Endodermal cell (in vitro differentiated cells): ENCODE measurements at regions not wholly inside any gene's neighbourhood (a gene's known extent, or its start where the extent isn't known, plus 50 kb on each side); places are given as distances from the start of the nearest gene placed in this dataset.

Source experiments
- DNase-seq: peaks from one replicate; pipeline ENCODE4 v3.0.0-alpha.2; 2017
- H3K27ac ChIP-seq: 2 replicates; pipeline ENCODE4 v1.5.1; 2013; ENCODE audit warnings: mild to moderate bottlenecking, low read depth, low read length, moderate library complexity
- H3K27me3 ChIP-seq: 2 replicates; pipeline ENCODE4 v1.6.1; 2013; ENCODE audit warnings: mild to moderate bottlenecking, low read length, moderate library complexity; ENCODE audit not compliant: insufficient read depth, control insufficient read depth, poor library complexity, severe bottlenecking
- H3K36me3 ChIP-seq: 2 replicates; pipeline ENCODE4 v1.7.0; 2013; ENCODE audit warnings: mild to moderate bottlenecking, low read length, moderate library complexity; ENCODE audit not compliant: control insufficient read depth, insufficient read depth
- H3K4me1 ChIP-seq: one replicate; pipeline ENCODE4 v1.7.0; 2013; ENCODE audit warnings: low read length; ENCODE audit not compliant: control insufficient read depth, insufficient read depth
- H3K4me3 ChIP-seq: 2 replicates; pipeline ENCODE4 v1.5.1; 2013; ENCODE audit warnings: mild to moderate bottlenecking, low read length, moderate library complexity
- H3K9ac ChIP-seq: 2 replicates; pipeline ENCODE4 v1.6.1; 2013; ENCODE audit warnings: mild to moderate bottlenecking, low read length, moderate library complexity; ENCODE audit not compliant: poor library complexity, severe bottlenecking; ENCODE audit errors: extremely low read depth
- H3K9me3 ChIP-seq: 2 replicates; pipeline ENCODE4 v1.6.1; 2013; ENCODE audit warnings: mild to moderate bottlenecking, low read length, moderate library complexity; ENCODE audit not compliant: control insufficient read depth
- H3K27ac Mint-ChIP-seq: 2 replicates; pipeline ENCODE4 v1.8.0; 2020; ENCODE audit warnings: mixed read lengths
- H3K27me3 Mint-ChIP-seq: 2 replicates; pipeline ENCODE4 v1.8.0; 2021; ENCODE audit warnings: mild to moderate bottlenecking, mixed read lengths; ENCODE audit not compliant: insufficient read depth
- H3K36me3 Mint-ChIP-seq: 2 replicates; pipeline ENCODE4 v1.8.0; 2020; ENCODE audit warnings: low read depth, mixed read lengths
- H3K4me1 Mint-ChIP-seq: 2 replicates; pipeline ENCODE4 v1.8.0; 2020; ENCODE audit warnings: mixed read lengths
- H3K4me3 Mint-ChIP-seq: 2 replicates; pipeline ENCODE4 v1.8.0; 2020; ENCODE audit warnings: mild to moderate bottlenecking, moderate library complexity, mixed read lengths
- H3K9me3 Mint-ChIP-seq: 2 replicates; pipeline ENCODE4 v1.8.0; 2020; ENCODE audit warnings: mild to moderate bottlenecking, mixed read lengths
- CTCF ChIP-seq: fragments of 200-600 bp; sonication (generic); conservative IDR thresholded peaks from 2 replicates; pipeline ENCODE4 v1.5.0; 2021; ENCODE audit warnings: antibody characterized with exemption, mild to moderate bottlenecking
- WGBS, 2 experiments: methylation state at CpG; one replicate each; pipeline versions ENCODE4 v1.1.5 to v1.1.7; 2013; ENCODE audit warnings: missing lambda C conversion rate in 2 of 2, mixed read lengths in 1 of 2; ENCODE audit not compliant: insufficient coverage in 1 of 2, insufficient read length in 1 of 2; 5-methylcytosine and 5-hydroxymethylcytosine counted together

DNA sequence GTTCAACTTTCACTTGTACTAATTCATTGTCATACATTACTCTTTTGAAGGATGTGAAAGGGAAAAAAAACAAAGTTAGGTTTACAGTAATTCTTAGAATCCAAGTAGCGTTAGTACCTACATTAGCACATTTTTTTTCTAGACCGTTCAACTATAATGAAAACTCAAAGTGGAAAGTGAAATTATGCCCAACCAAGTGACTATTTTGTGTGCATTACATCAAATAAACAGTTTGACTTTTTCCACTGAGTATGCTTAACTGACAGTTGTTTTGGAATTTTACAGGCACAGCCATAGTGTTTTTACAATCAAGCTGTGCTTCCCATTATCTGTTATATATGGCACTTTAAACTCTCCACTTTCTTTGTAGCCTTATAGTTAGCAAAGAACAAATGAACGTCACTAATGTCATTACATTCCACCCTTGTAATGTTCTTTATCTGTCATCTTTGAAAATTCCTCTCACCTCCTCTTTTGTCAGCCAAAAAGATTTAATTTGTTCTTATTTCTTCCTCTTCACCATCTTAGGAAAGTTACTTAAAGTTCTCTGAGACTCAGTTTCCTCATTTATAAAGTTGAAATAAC is 142.3 kb upstream of the SOX2 start:
- no peaks in the 10 kb centered on the region for H3K36me3 Mint-ChIP-seq
- H3K27me3 ChIP-seq = peaks cover 8% of the 10 kb centered on the region
- WGBS, 2 experiments = 80 to 86% methylated on average over 3 of the region's 3 CpGs
- no peaks in the 10 kb centered on the region for H3K9me3 ChIP-seq
- H3K36me3 ChIP-seq = no peaks in the 10 kb centered on the region
- no peak overlapping the region for H3K4me3 ChIP-seq
- H3K9me3 Mint-ChIP-seq = no peaks in the 10 kb centered on the region
- H3K27me3 Mint-ChIP-seq = no peaks in the 10 kb centered on the region
- no peak overlapping the region for H3K27ac ChIP-seq
- H3K9ac ChIP-seq = no peak overlapping the region
- no peak for TF ChIP-seq CTCF
- H3K27ac Mint-ChIP-seq = no peak overlapping the region
- no peak overlapping the region for H3K4me3 Mint-ChIP-seq
- H3K4me1 Mint-ChIP-seq = peaks cover 6% of the 10 kb centered on the region
- no peaks in the 10 kb centered on the region for H3K4me1 ChIP-seq
- DNase-seq = no peak

GRCh38 chr3:181568693-181569092 is 143.0 kb upstream of the SOX2 start:
- Mint-ChIP-seq H3K4me3 (no peak overlapping the region), H3K27ac (no peak overlapping the region), H3K4me1 (peaks cover 6% of the 10 kb centered on the region), H3K9me3 (no peaks in the 10 kb centered on the region), H3K36me3 (no peaks in the 10 kb centered on the region), H3K27me3 (no peaks in the 10 kb centered on the region)
- Histone ChIP-seq H3K9ac (no peak overlapping the region), H3K4me3 (no peak overlapping the region), H3K27me3 (peaks cover 15% of the 10 kb centered on the region), H3K27ac (no peak overlapping the region), H3K9me3 (no peaks in the 10 kb centered on the region), H3K36me3 (no peaks in the 10 kb centered on the region), H3K4me1 (no peaks in the 10 kb centered on the region)
- DNase-seq = no peak
- WGBS, 2 experiments = 88% methylated on average over 3 of the region's 3 CpGs; no CpG with 5 or more reads in 1 of the 2 experiments
- no peak for TF ChIP-seq CTCF

DNA sequence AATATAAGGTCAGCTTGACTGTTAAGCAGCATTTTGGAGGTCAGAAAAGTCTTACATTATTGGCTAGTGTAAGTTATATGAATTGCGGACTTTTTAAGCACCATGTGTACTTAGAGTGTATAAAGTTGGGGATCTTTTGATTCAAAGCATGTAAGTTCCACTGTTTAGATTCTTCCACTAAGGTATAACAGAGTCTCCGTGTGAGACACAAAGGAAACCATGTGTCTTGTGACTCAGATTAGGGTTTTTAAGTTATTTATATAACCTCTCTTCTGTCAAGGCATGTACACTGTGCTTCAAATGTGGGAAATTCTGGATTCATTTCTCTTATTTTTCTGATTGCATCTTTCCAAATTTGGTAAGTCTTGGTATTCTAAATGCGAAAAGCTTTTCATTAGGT is 143.5 kb upstream of the SOX2 start:
- peaks cover 20% of the 10 kb centered on the region for H3K27me3 ChIP-seq
- Mint-ChIP-seq H3K9me3 (no peaks in the 10 kb centered on the region), H3K4me3 (no peak overlapping the region), H3K27me3 (peaks cover 2% of the 10 kb centered on the region), H3K36me3 (no peaks in the 10 kb centered on the region), H3K27ac (no peak overlapping the region), H3K4me1 (peaks cover 8% of the 10 kb centered on the region)
- H3K9ac ChIP-seq = no peak overlapping the region
- TF ChIP-seq CTCF = no peak
- no peaks in the 10 kb centered on the region for H3K36me3 ChIP-seq
- H3K4me3 ChIP-seq = no peak overlapping the region
- no peaks in the 10 kb centered on the region for H3K9me3 ChIP-seq
- no peak for DNase-seq
- 94 to 100% methylated on average over 1 to 2 of the region's 3 CpGs for WGBS, 2 experiments
- H3K27ac ChIP-seq = no peak overlapping the region
- no peaks in the 10 kb centered on the region for H3K4me1 ChIP-seq
